ENCODE measurements at regions not wholly inside any gene's neighbourhood (a gene's known extent, or its start where the extent isn't known, plus 50 kb on each side); places are given as distances from the start of the nearest gene placed in this dataset.
A peak's percentile ranks its signal among the peaks of the same experiment; 100 is the strongest.

DNA sequence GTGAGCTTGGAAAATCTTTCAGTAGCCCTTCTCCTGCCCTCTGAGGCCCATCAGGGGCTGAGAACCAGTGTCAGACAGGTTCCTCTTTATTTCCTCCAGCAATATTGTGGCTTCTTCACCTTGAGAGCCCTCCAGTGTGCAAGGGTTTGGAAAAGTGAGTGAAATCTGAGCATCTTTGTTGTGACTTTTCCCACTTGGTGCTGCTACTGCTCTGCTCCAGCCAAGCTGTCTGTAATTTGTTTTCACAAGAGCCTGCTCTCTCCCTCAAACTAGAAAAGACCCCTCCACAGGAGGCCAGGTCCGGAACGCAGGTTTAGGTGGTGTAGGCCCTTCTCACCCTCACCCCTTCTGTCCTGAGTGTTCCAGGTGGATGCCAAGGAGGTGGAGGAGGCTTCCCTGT is 57.4 kb upstream of the SPRY4 start:
- FAIRE-seq: no peak
- POLR2A ChIA-PET: no interaction called here
- Histone ChIP-seq H3K79me2 (ENCODE audit: control insufficient read depth, insufficient read depth, low read length) (no peaks in the 10 kb centered on the region), H4K20me1 (ENCODE audit: control insufficient read depth, insufficient read depth) (no peaks in the 10 kb centered on the region), H3K27me3 (replicated peaks in 1 of 2; ENCODE audit: control insufficient read depth in 2 of 2, insufficient read depth in 2 of 2, low read length in 1 of 2) (no peaks in the 10 kb centered on the region), H3K36me3 (ENCODE audit: control insufficient read depth in 2 of 2, insufficient read depth in 2 of 2, low read length in 1 of 2) (no peaks in the 10 kb centered on the region), H3K4me2 (ENCODE audit: control insufficient read depth, insufficient read depth) (no peak overlapping the region), H3K4me1 (ENCODE audit: control insufficient read depth, insufficient read depth, low read length) (peaks cover 6% of the 10 kb centered on the region), H3K4me3 (no peak overlapping the region), H3K9me3 (replicated peaks; ENCODE audit: control insufficient read depth, insufficient read depth, low read length) (no peaks in the 10 kb centered on the region), H3K9ac (ENCODE audit: control insufficient read depth, insufficient read depth, low read length) (no peak overlapping the region), H2AFZ (ENCODE audit: control insufficient read depth, low read depth, low read length) (no peak overlapping the region), H3K27ac (ENCODE audit: control insufficient read depth, insufficient read depth) (no peak overlapping the region)
- SMC1A ChIA-PET (ENCODE audit: uncharacterized antibody, unreplicated experiment): no interaction called here
- CTCF ChIA-PET: interaction anchor here (1.0 kb wide), 1 partner anchor 15 kb away, joined by 3 read pairs; no protein-coding TSS in a partner anchor
- no TSS peak for BruUV-seq (replicated peaks)
- TF ChIP-seq TCF12 (IDR thresholded peaks at IDR 0.05; ENCODE audit: low read depth, low read length) (no peak), EZH2 (IDR thresholded peaks at IDR 0.05; ENCODE audit: borderline replicate concordance, control insufficient read depth, low read depth, low read length) (no peak), IKZF2 (IDR thresholded peaks at IDR 0.05) (no peak), POLR2A (IDR thresholded peaks at IDR 0.05; ENCODE audit: low read depth, low read length) (no peak)
- in situ Hi-C loops (cut with MboI) (no loop called here), intact Hi-C loops (cut with micrococcal nuclease; ENCODE audit: unreplicated experiment) (no loop called here)
- 12% methylated on average over 2 of the region's 2 CpGs for WGBS (ENCODE audit: insufficient coverage, insufficient replicate concordance, low lambda C conversion rate, missing lambda C conversion rate)
- no peak for DNase-seq (ENCODE audit: low read depth, low spot score)
- RAD21 ChIA-PET (ENCODE audit: unreplicated experiment): no interaction called here
- ATAC-seq: no peak

DNA sequence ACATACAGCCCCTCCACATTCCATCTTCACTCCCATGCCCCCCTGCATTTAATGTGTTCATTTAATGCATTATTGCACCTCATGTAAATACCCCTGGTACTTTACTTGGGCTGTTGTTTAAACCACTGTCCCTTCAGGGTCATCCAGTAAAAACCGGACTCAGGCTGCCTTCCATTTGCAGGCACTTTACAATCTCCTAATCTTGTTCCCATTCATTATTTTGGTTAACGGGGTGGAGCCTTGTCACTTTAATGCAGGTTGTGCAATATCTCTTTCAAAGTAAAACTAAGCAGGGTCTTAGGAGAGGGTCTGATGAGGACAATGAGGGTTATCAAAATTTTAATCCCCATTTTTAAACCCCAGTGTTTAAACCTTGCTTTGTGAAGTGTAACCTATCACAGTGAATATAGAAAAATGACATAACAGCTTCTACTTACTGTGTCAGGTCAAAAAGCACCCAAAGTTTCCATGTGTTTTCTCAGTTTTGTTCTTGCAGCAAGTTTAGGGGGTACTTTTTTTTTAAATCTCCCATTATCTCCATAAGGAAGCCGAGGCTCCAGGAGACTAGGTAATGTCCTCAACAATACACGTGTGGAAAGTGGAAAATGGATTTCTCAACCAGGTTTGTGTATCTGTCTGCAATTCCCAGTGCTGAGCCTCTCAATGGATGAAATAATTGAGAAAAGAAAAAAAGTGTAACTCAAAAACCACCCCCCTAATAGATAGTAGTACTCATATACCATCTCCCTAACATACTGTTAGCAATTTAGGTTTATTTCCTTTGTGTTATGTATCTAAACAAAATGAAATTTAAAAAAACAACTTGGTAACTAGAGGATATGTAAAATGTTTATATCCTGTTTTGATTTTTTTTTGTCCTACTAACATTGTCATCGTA is 54.2 kb upstream of the SPRY4 start:
- no peak overlapping the region for H3K9ac ChIP-seq (ENCODE audit: control insufficient read depth, insufficient read depth, low read length)
- peak overlapping the region; percentile 37 for H3K27ac ChIP-seq (ENCODE audit: control insufficient read depth, insufficient read depth)
- H3K36me3 ChIP-seq (ENCODE audit: control insufficient read depth in 2 of 2, insufficient read depth in 2 of 2, low read length in 1 of 2): no peaks in the 10 kb centered on the region
- SMC1A ChIA-PET (ENCODE audit: uncharacterized antibody, unreplicated experiment): interaction anchor here (1.3 kb wide), 1 partner anchor 21 kb away, joined by 3 read pairs; no protein-coding TSS in a partner anchor
- H2AFZ ChIP-seq (ENCODE audit: control insufficient read depth, low read depth, low read length): no peak overlapping the region; the same call in 1 of the 2 replicates
- ATAC-seq (peak; percentile 82), FAIRE-seq (no peak), DNase-seq (ENCODE audit: low read depth, low spot score) (no peak)
- CTCF ChIA-PET: interaction anchor here (0.8 kb wide), 1 partner anchor 23 kb away, joined by 4 read pairs; no protein-coding TSS in a partner anchor
- H3K4me2 ChIP-seq (ENCODE audit: control insufficient read depth, insufficient read depth): no peak overlapping the region
- POLR2A ChIA-PET: interaction anchor here (0.7 kb wide), 2 partner anchors 8 to 54 kb away, joined by 3 to 5 read pairs; no protein-coding TSS in a partner anchor
- H4K20me1 ChIP-seq (ENCODE audit: control insufficient read depth, insufficient read depth): no peaks in the 10 kb centered on the region
- intact Hi-C loops (cut with micrococcal nuclease; ENCODE audit: unreplicated experiment): no loop called here
- peak in 1 of 2 experiments; percentile 26; a peak in 2 of 4 replicates for TF ChIP-seq IKZF2 (IDR thresholded peaks at IDR 0.05)
- no peak for TF ChIP-seq GABPA (IDR thresholded peaks at IDR 0.05; ENCODE audit: low read depth)
- TF ChIP-seq, protein P1, sequence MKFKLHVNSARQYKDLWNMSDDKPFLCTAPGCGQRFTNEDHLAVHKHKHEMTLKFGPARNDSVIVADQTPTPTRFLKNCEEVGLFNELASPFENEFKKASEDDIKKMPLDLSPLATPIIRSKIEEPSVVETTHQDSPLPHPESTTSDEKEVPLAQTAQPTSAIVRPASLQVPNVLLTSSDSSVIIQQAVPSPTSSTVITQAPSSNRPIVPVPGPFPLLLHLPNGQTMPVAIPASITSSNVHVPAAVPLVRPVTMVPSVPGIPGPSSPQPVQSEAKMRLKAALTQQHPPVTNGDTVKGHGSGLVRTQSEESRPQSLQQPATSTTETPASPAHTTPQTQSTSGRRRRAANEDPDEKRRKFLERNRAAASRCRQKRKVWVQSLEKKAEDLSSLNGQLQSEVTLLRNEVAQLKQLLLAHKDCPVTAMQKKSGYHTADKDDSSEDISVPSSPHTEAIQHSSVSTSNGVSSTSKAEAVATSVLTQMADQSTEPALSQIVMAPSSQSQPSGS (IDR thresholded peaks at IDR 0.05; ENCODE audit: low read length): no peak
- no peak for TF ChIP-seq YY1 (IDR thresholded peaks at IDR 0.05; ENCODE audit: low read depth, low read length)
- no peak for TF ChIP-seq KAT2A (conservative IDR thresholded peaks at IDR 0.05; ENCODE audit: control insufficient read depth, low read depth, low read length)
- TF ChIP-seq SUZ12 (IDR thresholded peaks at IDR 0.05; ENCODE audit: unreplicated experiment): no peak
- TF ChIP-seq IKZF1 (conservative IDR thresholded peaks at IDR 0.05): 0 out of 2 replicates have a peak, but pooled peaks have one; percentile 19
- no peak for TF ChIP-seq SREBF2 (IDR thresholded peaks at IDR 0.05; ENCODE audit: low read length)
- TF ChIP-seq EED (IDR thresholded peaks at IDR 0.05; ENCODE audit: low read depth): no peak
- no peak for TF ChIP-seq TAF1 (IDR thresholded peaks at IDR 0.05; ENCODE audit: borderline replicate concordance, low read depth, low read length)
- TF ChIP-seq, protein P2, sequence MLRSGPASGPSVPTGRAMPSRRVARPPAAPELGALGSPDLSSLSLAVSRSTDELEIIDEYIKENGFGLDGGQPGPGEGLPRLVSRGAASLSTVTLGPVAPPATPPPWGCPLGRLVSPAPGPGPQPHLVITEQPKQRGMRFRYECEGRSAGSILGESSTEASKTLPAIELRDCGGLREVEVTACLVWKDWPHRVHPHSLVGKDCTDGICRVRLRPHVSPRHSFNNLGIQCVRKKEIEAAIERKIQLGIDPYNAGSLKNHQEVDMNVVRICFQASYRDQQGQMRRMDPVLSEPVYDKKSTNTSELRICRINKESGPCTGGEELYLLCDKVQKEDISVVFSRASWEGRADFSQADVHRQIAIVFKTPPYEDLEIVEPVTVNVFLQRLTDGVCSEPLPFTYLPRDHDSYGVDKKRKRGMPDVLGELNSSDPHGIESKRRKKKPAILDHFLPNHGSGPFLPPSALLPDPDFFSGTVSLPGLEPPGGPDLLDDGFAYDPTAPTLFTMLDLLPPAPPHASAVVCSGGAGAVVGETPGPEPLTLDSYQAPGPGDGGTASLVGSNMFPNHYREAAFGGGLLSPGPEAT (IDR thresholded peaks at IDR 0.05; ENCODE audit: low read depth): 0 out of 2 replicates have a peak, but pooled peaks have one; percentile 16
- 30% methylated on average over 5 of the region's 5 CpGs for WGBS (ENCODE audit: insufficient coverage, insufficient replicate concordance, low lambda C conversion rate, missing lambda C conversion rate)
- H3K27me3 ChIP-seq (replicated peaks in 1 of 2; ENCODE audit: control insufficient read depth in 2 of 2, insufficient read depth in 2 of 2, low read length in 1 of 2): no peaks in the 10 kb centered on the region
- H3K79me2 ChIP-seq (ENCODE audit: control insufficient read depth, insufficient read depth, low read length): no peaks in the 10 kb centered on the region
- no peaks in the 10 kb centered on the region for H3K9me3 ChIP-seq (replicated peaks; ENCODE audit: control insufficient read depth, insufficient read depth, low read length)
- in situ Hi-C loops (cut with MboI): no loop called here
- no peak overlapping the region for H3K4me3 ChIP-seq
- peaks cover 6% of the 10 kb centered on the region for H3K4me1 ChIP-seq (ENCODE audit: control insufficient read depth, insufficient read depth, low read length)
- no TSS peak for BruUV-seq (replicated peaks)
- RAD21 ChIA-PET (ENCODE audit: unreplicated experiment): no interaction called here

All from GM12878 (cell line).